Mesothelial cell of epicardium (in vitro differentiated cells): ENCODE measurements at regions not wholly inside any gene's neighbourhood (a gene's known extent, or its start where the extent isn't known, plus 50 kb on each side); places are given as distances from the start of the nearest gene placed in this dataset.
"Not testable (repeated sequence)": the region's sequence is repeated elsewhere in the genome, so short reads cannot be mapped to it uniquely, and the experiment has no call there.

ENCODE experiments used
- DNase-seq, 2 experiments: peaks; one replicate each; pipeline ENCODE4 v3.0.0; 2021; ENCODE audit warnings: low spot score in 2 of 2; ENCODE audit not compliant: unreplicated experiment in 2 of 2
- H3K27ac Mint-ChIP-seq: 2 replicates; pipeline ENCODE4 v1.8.0; 2021; ENCODE audit warnings: mixed read lengths
- H3K27me3 Mint-ChIP-seq: 2 replicates; pipeline ENCODE4 v1.8.0; 2021; ENCODE audit warnings: low read depth, mixed read lengths
- H3K36me3 Mint-ChIP-seq: 2 replicates; pipeline ENCODE4 v1.8.0; 2021; ENCODE audit warnings: mixed read lengths
- H3K4me1 Mint-ChIP-seq: 2 replicates; pipeline ENCODE4 v1.8.0; 2021; ENCODE audit warnings: mixed read lengths
- H3K4me3 Mint-ChIP-seq: 2 replicates; pipeline ENCODE4 v1.8.0; 2021; ENCODE audit warnings: mild to moderate bottlenecking, moderate library complexity, mixed read lengths
- H3K9me3 Mint-ChIP-seq: 2 replicates; pipeline ENCODE4 v1.8.0; 2021; ENCODE audit warnings: mixed read lengths
- CTCF ChIP-seq: fragments of 200-600 bp; sonication (generic); IDR thresholded peaks from one replicate; pipeline ENCODE4 v1.5.0; 2021; ENCODE audit warnings: antibody characterized with exemption; ENCODE audit not compliant: unreplicated experiment

GRCh38 chrX:88828011-88828410 is 81.0 kb downstream of the CPXCR1 start:
- no peak overlapping the region for H3K27ac Mint-ChIP-seq
- H3K36me3 Mint-ChIP-seq = no peaks in the 10 kb centered on the region
- no peaks in the 10 kb centered on the region for H3K27me3 Mint-ChIP-seq
- TF ChIP-seq CTCF = no peak
- H3K9me3 Mint-ChIP-seq = no peaks in the 10 kb centered on the region
- no peaks in the 10 kb centered on the region for H3K4me1 Mint-ChIP-seq
- no peak overlapping the region for H3K4me3 Mint-ChIP-seq
- DNase-seq = no peak

GRCh38 chrX:88830111-88830510 is 83.1 kb downstream of the CPXCR1 start:
- no peaks in the 10 kb centered on the region for H3K36me3 Mint-ChIP-seq
- no peak overlapping the region for H3K27ac Mint-ChIP-seq
- no peaks in the 10 kb centered on the region for H3K9me3 Mint-ChIP-seq
- DNase-seq = no peak
- no peak for TF ChIP-seq CTCF
- H3K4me1 Mint-ChIP-seq = no peaks in the 10 kb centered on the region
- H3K4me3 Mint-ChIP-seq = no peak overlapping the region
- H3K27me3 Mint-ChIP-seq = no peaks in the 10 kb centered on the region

- not testable (repeated sequence) for H3K36me3 Mint-ChIP-seq, DNase-seq, H3K27me3 Mint-ChIP-seq, H3K4me1 Mint-ChIP-seq, H3K4me3 Mint-ChIP-seq, H3K27ac Mint-ChIP-seq
- peaks cover 14% of the 10 kb centered on the region for H3K9me3 Mint-ChIP-seq
Measured at GRCh38 chrX:88837721-88838120, 90.7 kb downstream of the CPXCR1 start.

GRCh38 chrX:88838392-88838791 is 91.4 kb downstream of the CPXCR1 start:
- TF ChIP-seq CTCF = no peak
- no peak for DNase-seq
- Mint-ChIP-seq H3K4me3 (no peak overlapping the region), H3K27me3 (no peaks in the 10 kb centered on the region), H3K9me3 (peaks cover 14% of the 10 kb centered on the region), H3K4me1 (peaks cover 4% of the 10 kb centered on the region), H3K36me3 (no peaks in the 10 kb centered on the region), H3K27ac (no peak overlapping the region)

GRCh38 chrX:88843841-88844240 is 96.8 kb downstream of the CPXCR1 start:
- not testable (repeated sequence) for H3K27ac Mint-ChIP-seq

GRCh38 chrX:88853925-88854324 is 106.9 kb downstream of the CPXCR1 start:
- H3K9me3 Mint-ChIP-seq = peaks cover 37% of the 10 kb centered on the region
- no peak overlapping the region for H3K4me3 Mint-ChIP-seq
- no peaks in the 10 kb centered on the region for H3K4me1 Mint-ChIP-seq
- no peak overlapping the region for H3K27ac Mint-ChIP-seq
- H3K27me3 Mint-ChIP-seq = no peaks in the 10 kb centered on the region
- no peak for TF ChIP-seq CTCF
- no peak for DNase-seq
- no peaks in the 10 kb centered on the region for H3K36me3 Mint-ChIP-seq

More at GRCh38 chrX:88843841-88844240, 96.8 kb downstream of the CPXCR1 start:
- DNase-seq, H3K36me3 Mint-ChIP-seq, H3K27me3 Mint-ChIP-seq, H3K4me1 Mint-ChIP-seq, H3K4me3 Mint-ChIP-seq: not testable (repeated sequence)
- H3K9me3 Mint-ChIP-seq = peaks cover 15% of the 10 kb centered on the region

GRCh38 chrX:88863726-88864125 is 116.7 kb downstream of the CPXCR1 start:
- DNase-seq = no peak
- Mint-ChIP-seq H3K27ac (no peak overlapping the region), H3K4me3 (no peak overlapping the region), H3K36me3 (no peaks in the 10 kb centered on the region), H3K4me1 (no peaks in the 10 kb centered on the region), H3K9me3 (peaks cover 4% of the 10 kb centered on the region), H3K27me3 (no peaks in the 10 kb centered on the region)
- no peak for TF ChIP-seq CTCF
